ENCODE measurements at regions not wholly inside any gene's neighbourhood (a gene's known extent, or its start where the extent isn't known, plus 50 kb on each side); places are given as distances from the start of the nearest gene placed in this dataset.

GRCh38 chr18:27605107-27605834, 420.2 kb upstream of the CHST9 start:
- Histone ChIP-seq H3K4me3 (no peak overlapping the region), H3K27me3 (no peaks in the 10 kb centered on the region), H3K9me3 (no peaks in the 10 kb centered on the region), H3K27ac (no peak overlapping the region), H3K36me3 (no peaks in the 10 kb centered on the region), H3K4me1 (no peaks in the 10 kb centered on the region)
- intact Hi-C loops (cut with DNase I; ENCODE audit: low total_unique reads) = no loop called here
- DNase-seq = peak; percentile 15 to 18
- no peak for TF ChIP-seq POLR2A (IDR thresholded peaks at IDR 0.05)
- TF ChIP-seq, protein P1, sequence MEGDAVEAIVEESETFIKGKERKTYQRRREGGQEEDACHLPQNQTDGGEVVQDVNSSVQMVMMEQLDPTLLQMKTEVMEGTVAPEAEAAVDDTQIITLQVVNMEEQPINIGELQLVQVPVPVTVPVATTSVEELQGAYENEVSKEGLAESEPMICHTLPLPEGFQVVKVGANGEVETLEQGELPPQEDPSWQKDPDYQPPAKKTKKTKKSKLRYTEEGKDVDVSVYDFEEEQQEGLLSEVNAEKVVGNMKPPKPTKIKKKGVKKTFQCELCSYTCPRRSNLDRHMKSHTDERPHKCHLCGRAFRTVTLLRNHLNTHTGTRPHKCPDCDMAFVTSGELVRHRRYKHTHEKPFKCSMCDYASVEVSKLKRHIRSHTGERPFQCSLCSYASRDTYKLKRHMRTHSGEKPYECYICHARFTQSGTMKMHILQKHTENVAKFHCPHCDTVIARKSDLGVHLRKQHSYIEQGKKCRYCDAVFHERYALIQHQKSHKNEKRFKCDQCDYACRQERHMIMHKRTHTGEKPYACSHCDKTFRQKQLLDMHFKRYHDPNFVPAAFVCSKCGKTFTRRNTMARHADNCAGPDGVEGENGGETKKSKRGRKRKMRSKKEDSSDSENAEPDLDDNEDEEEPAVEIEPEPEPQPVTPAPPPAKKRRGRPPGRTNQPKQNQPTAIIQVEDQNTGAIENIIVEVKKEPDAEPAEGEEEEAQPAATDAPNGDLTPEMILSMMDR (IDR thresholded peaks at IDR 0.05) = peak; percentile 44 to 50 (median 46)

GRCh38 chr18:27604583-27604982, 419.5 kb upstream of the CHST9 start:
- Histone ChIP-seq H3K4me1 (no peaks in the 10 kb centered on the region), H3K9me3 (no peaks in the 10 kb centered on the region), H3K27me3 (no peaks in the 10 kb centered on the region), H3K4me3 (no peak overlapping the region), H3K27ac (no peak overlapping the region), H3K36me3 (no peaks in the 10 kb centered on the region)
- intact Hi-C loops (cut with DNase I; ENCODE audit: low total_unique reads) = no loop called here
- DNase-seq = no peak
- TF ChIP-seq, protein P1 (IDR thresholded peaks at IDR 0.05) = no peak
- TF ChIP-seq POLR2A (IDR thresholded peaks at IDR 0.05) = no peak

- TF ChIP-seq, protein P1 (IDR thresholded peaks at IDR 0.05) = no peak
- TF ChIP-seq POLR2A (IDR thresholded peaks at IDR 0.05) = no peak
- Histone ChIP-seq H3K36me3 (no peaks in the 10 kb centered on the region), H3K4me1 (no peaks in the 10 kb centered on the region), H3K27me3 (no peaks in the 10 kb centered on the region), H3K27ac (no peak overlapping the region), H3K4me3 (no peak overlapping the region), H3K9me3 (no peaks in the 10 kb centered on the region)
- intact Hi-C loops (cut with DNase I; ENCODE audit: low total_unique reads) = no loop called here
- no peak for DNase-seq
Observed at GRCh38 chr18:27602092-27602491, 417.0 kb upstream of the CHST9 start.

GRCh38 chr18:27600245-27600644, 415.1 kb upstream of the CHST9 start:
- H3K36me3 ChIP-seq = no peaks in the 10 kb centered on the region
- H3K4me3 ChIP-seq = no peak overlapping the region
- no peaks in the 10 kb centered on the region for H3K27me3 ChIP-seq
- no peak for TF ChIP-seq POLR2A (IDR thresholded peaks at IDR 0.05)
- TF ChIP-seq, protein P1 (IDR thresholded peaks at IDR 0.05) = no peak
- intact Hi-C loops (cut with DNase I; ENCODE audit: low total_unique reads) = no loop called here
- H3K4me1 ChIP-seq = no peaks in the 10 kb centered on the region
- no peaks in the 10 kb centered on the region for H3K9me3 ChIP-seq
- H3K27ac ChIP-seq = no peak overlapping the region
- DNase-seq = no peak

- H3K36me3 ChIP-seq = no peaks in the 10 kb centered on the region
- no peaks in the 10 kb centered on the region for H3K4me1 ChIP-seq
- no peak overlapping the region for H3K27ac ChIP-seq
- peak in 1 of 2 donors; percentile 17 for DNase-seq
- no peak overlapping the region for H3K4me3 ChIP-seq
- H3K9me3 ChIP-seq = no peaks in the 10 kb centered on the region
- intact Hi-C loops (cut with DNase I; ENCODE audit: low total_unique reads) = no loop called here
- no peaks in the 10 kb centered on the region for H3K27me3 ChIP-seq
- no peak for TF ChIP-seq POLR2A (IDR thresholded peaks at IDR 0.05)
- TF ChIP-seq, protein P1 (IDR thresholded peaks at IDR 0.05) = peak; percentile 39 to 65 (median 52)
Observed at GRCh38 chr18:27599202-27599829, 414.2 kb upstream of the CHST9 start.

All from uterus (tissue), 3 donors.